ENCODE measurements at regions not wholly inside any gene's neighbourhood (a gene's known extent, or its start where the extent isn't known, plus 50 kb on each side); places are given as distances from the start of the nearest gene placed in this dataset.

- TF ChIP-seq, protein P1, sequence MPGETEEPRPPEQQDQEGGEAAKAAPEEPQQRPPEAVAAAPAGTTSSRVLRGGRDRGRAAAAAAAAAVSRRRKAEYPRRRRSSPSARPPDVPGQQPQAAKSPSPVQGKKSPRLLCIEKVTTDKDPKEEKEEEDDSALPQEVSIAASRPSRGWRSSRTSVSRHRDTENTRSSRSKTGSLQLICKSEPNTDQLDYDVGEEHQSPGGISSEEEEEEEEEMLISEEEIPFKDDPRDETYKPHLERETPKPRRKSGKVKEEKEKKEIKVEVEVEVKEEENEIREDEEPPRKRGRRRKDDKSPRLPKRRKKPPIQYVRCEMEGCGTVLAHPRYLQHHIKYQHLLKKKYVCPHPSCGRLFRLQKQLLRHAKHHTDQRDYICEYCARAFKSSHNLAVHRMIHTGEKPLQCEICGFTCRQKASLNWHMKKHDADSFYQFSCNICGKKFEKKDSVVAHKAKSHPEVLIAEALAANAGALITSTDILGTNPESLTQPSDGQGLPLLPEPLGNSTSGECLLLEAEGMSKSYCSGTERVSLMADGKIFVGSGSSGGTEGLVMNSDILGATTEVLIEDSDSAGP (CRISPR knock-in tag; IDR thresholded peaks at IDR 0.05; ENCODE audit: borderline replicate concordance): 0 out of 2 replicates have a peak, but pooled peaks have one; percentile 7
- TF ChIP-seq SUZ12 (IDR thresholded peaks at IDR 0.05; ENCODE audit: low read depth, low read length): no peak
- no peak for TF ChIP-seq HNF4G (IDR thresholded peaks at IDR 0.05; ENCODE audit: borderline replicate concordance, low read depth, low read length)
- 0 out of 2 replicates have a peak, but pooled peaks have one; percentile 31 for TF ChIP-seq HNF4G (CRISPR knock-in tag; IDR thresholded peaks at IDR 0.05; ENCODE audit: borderline replicate concordance, low read depth)
- peak; percentile 84 for TF ChIP-seq RAD21 (CRISPR knock-in tag; IDR thresholded peaks at IDR 0.05)
- TF ChIP-seq ZNF614 (CRISPR knock-in tag; IDR thresholded peaks at IDR 0.05; ENCODE audit: borderline replicate concordance): 0 out of 2 replicates have a peak, but pooled peaks have one; percentile 24
- 0 out of 2 replicates have a peak, but pooled peaks have one; percentile 34 for TF ChIP-seq NFAT5 (CRISPR knock-in tag; IDR thresholded peaks at IDR 0.05)
- no peak for TF ChIP-seq ZSCAN21 (CRISPR knock-in tag; IDR thresholded peaks at IDR 0.05; ENCODE audit: borderline replicate concordance)
- no peak for TF ChIP-seq CCAR2 (optimal IDR thresholded peaks at IDR 0.05; ENCODE audit: low read depth, low read length)
- peak; percentile 12; the same call in 1 of the 2 replicates for TF ChIP-seq GABPB1 (CRISPR knock-in tag; IDR thresholded peaks at IDR 0.05)
- 0 out of 2 replicates have a peak, but pooled peaks have one; percentile 23 for TF ChIP-seq ZNF598 (CRISPR knock-in tag; IDR thresholded peaks at IDR 0.05; ENCODE audit: borderline replicate concordance)
- TF ChIP-seq MLLT10 (CRISPR knock-in tag; IDR thresholded peaks at IDR 0.05): no peak
- TF ChIP-seq CTCF (CRISPR knock-in tag; IDR thresholded peaks at IDR 0.05): peak; percentile 91
- TF ChIP-seq, protein P2, sequence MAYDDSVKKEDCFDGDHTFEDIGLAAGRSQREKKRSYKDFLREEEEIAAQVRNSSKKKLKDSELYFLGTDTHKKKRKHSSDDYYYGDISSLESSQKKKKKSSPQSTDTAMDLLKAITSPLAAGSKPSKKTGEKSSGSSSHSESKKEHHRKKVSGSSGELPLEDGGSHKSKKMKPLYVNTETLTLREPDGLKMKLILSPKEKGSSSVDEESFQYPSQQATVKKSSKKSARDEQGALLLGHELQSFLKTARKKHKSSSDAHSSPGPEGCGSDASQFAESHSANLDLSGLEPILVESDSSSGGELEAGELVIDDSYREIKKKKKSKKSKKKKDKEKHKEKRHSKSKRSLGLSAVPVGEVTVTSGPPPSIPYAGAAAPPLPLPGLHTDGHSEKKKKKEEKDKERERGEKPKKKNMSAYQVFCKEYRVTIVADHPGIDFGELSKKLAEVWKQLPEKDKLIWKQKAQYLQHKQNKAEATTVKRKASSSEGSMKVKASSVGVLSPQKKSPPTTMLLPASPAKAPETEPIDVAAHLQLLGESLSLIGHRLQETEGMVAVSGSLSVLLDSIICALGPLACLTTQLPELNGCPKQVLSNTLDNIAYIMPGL (CRISPR knock-in tag; IDR thresholded peaks at IDR 0.05; ENCODE audit: borderline replicate concordance in 1 of 2, low read depth in 1 of 2): 0 out of 4 replicates have a peak, but pooled peaks of 1 of the 2 experiments have one; percentile 26
- 0 out of 2 replicates have a peak, but pooled peaks have one; percentile 60 for TF ChIP-seq ZNF274 (CRISPR knock-in tag; IDR thresholded peaks at IDR 0.05)
These were observed 243.2 kb upstream of the GSE1 start (continued) for GRCh38 chr16:85369741-85370528.
